Right atrium auricular region (tissue), 2 donors: ENCODE measurements at regions not wholly inside any gene's neighbourhood (a gene's known extent, or its start where the extent isn't known, plus 50 kb on each side); places are given as distances from the start of the nearest gene placed in this dataset.

ENCODE experiments used
- DNase-seq: peaks from one replicate; pipeline ENCODE4 v3.0.0-alpha.2; 2019; ENCODE audit warnings: low spot score
- H3K27ac ChIP-seq, 2 donors: fragments of 200-600 bp; sonication (generic); 1 replicate in 1 of 2; 2 replicates in 1 of 2; pipeline ENCODE4 v1.5.1; 2016 to 2019
- H3K27me3 ChIP-seq, 2 donors: fragments of 200-600 bp; sonication (generic); one replicate each; pipeline versions ENCODE4 v1.5.1 to v1.6.0; 2017 to 2019
- H3K36me3 ChIP-seq: fragments of 200-600 bp; sonication (generic); one replicate; pipeline ENCODE4 v1.5.1; 2016
- H3K4me1 ChIP-seq, 2 donors: fragments of 200-600 bp; sonication (generic); one replicate each; pipeline versions ENCODE4 v1.5.1 to v1.6.0; 2017 to 2019
- H3K4me3 ChIP-seq, 2 donors: fragments of 200-600 bp; sonication (generic); 1 replicate in 1 of 2; 2 replicates in 1 of 2; pipeline ENCODE4 v1.5.1; 2017 to 2019; ENCODE audit warnings: mild to moderate bottlenecking in 1 of 2, moderate library complexity in 1 of 2
- H3K9me3 ChIP-seq, 2 donors: fragments of 200-600 bp; sonication (generic); one replicate each; pipeline ENCODE4 v1.5.1; 2019
- CTCF ChIP-seq, 2 donors: fragments of 200-600 bp; sonication (generic); IDR thresholded peaks; one replicate each; pipeline ENCODE4 v1.5.1; 2019; ENCODE audit warnings: antibody characterized with exemption in 2 of 2

DNA sequence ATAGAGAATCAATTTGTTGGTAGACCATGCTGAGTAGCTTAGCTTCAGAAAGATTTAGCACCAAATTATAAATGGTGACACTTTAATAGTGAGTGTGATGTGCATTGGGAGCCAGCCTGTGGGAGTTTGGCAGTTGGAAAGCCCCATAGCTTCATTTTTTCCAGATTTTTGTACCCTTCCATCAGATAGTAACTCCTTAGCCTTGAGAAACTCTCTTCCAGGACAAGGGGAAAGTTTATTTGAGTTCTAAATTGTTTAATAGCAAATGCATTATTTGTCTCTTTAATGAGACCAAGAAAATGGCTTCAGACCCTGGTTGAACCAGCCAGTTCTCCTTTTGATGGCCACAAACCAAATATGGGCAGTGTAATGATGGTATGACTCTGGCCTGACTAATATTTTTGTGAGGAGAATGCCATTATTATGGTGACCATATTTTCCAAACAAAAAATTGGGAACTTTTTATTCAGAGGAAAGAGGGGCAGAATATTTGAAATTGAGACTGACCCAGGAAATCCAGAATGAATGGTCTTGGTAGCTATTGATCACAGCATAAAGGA, 49.8 kb downstream of the PLCE1 start:
- Histone ChIP-seq H3K4me3 (no peak overlapping the region), H3K36me3 (no peaks in the 10 kb centered on the region), H3K4me1 (peaks cover 0 to 13% of the 10 kb centered on the region in 2 donors), H3K27me3 (no peaks in the 10 kb centered on the region), H3K27ac (no peak overlapping the region), H3K9me3 (no peaks in the 10 kb centered on the region)
- DNase-seq = no peak
- TF ChIP-seq CTCF (IDR thresholded peaks at IDR 0.05) = no peak

- H3K9me3 ChIP-seq = no peaks in the 10 kb centered on the region
- H3K4me3 ChIP-seq = no peak overlapping the region
- no peak for TF ChIP-seq CTCF (IDR thresholded peaks at IDR 0.05)
- peaks cover 0 to 16% of the 10 kb centered on the region in 2 donors for H3K4me1 ChIP-seq
- no peaks in the 10 kb centered on the region for H3K36me3 ChIP-seq
- H3K27me3 ChIP-seq = no peaks in the 10 kb centered on the region
- no peak for DNase-seq
- no peak overlapping the region for H3K27ac ChIP-seq
These were observed 52.4 kb downstream of the PLCE1 start for GRCh38 chr10:94046098-94046497.

DNA sequence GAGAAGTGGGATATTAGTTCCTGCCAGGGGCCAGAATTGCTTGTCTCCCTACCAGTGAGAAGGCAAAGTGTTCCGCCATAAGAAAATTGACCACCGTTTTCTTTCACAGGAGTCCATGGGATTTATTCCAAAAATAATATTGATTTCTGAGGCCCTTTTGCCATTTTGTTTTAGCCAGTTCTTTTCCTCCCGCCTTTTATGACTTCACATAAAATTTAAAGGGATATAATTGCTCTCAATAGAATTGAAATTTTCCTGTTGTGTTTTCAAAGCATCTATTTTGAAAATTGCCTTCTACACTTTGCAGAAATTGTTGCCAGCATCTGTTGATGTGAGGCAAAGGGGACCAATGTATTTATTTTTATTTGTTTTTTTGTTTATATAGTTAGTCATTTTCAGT, 53.6 kb downstream of the PLCE1 start:
- TF ChIP-seq CTCF (IDR thresholded peaks at IDR 0.05) = no peak
- Histone ChIP-seq H3K4me3 (no peak overlapping the region), H3K36me3 (no peaks in the 10 kb centered on the region), H3K9me3 (no peaks in the 10 kb centered on the region), H3K27me3 (no peaks in the 10 kb centered on the region), H3K4me1 (peaks cover 0 to 15% of the 10 kb centered on the region in 2 donors), H3K27ac (no peak overlapping the region)
- no peak for DNase-seq

DNA sequence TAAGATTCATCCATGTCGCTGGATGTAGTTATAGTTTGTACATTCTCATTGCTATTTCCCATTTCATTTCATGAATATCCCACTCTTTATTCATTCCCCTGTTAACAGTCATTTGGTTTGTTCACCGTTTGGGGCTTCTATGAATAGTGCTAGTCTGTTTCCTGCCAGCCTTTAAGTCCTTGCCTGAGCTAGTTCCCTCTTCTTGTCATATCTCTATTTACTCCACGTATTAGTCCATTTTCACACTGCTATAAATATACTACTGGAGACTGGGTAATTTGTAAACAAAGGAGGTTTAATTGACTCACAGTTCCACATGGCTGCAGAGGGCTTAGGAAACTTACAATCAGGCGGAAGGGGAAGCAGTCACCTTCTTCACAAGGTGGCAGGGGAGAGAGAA, 56.2 kb downstream of the PLCE1 start:
- Histone ChIP-seq H3K27ac (peak overlapping the region; percentile 14 to 49), H3K4me3 (no peak overlapping the region)

GRCh38 chr10:94052281-94052680, 58.5 kb downstream of the PLCE1 start:
- Histone ChIP-seq H3K27ac (no peak overlapping the region), H3K4me3 (no peak overlapping the region), H3K9me3 (no peaks in the 10 kb centered on the region), H3K4me1 (peaks cover 0 to 3% of the 10 kb centered on the region in 2 donors), H3K36me3 (no peaks in the 10 kb centered on the region), H3K27me3 (no peaks in the 10 kb centered on the region)
- no peak for DNase-seq
- TF ChIP-seq CTCF (IDR thresholded peaks at IDR 0.05) = no peak

More for the DNA sequence above, 56.2 kb downstream of the PLCE1 start:
- H3K27me3 ChIP-seq = no peaks in the 10 kb centered on the region
- peaks cover 0 to 3% of the 10 kb centered on the region in 2 donors for H3K4me1 ChIP-seq
- no peaks in the 10 kb centered on the region for H3K36me3 ChIP-seq
- no peak for TF ChIP-seq CTCF (IDR thresholded peaks at IDR 0.05)
- no peak for DNase-seq
- no peaks in the 10 kb centered on the region for H3K9me3 ChIP-seq
